GM18873 (cell line): ENCODE measurements at regions not wholly inside any gene's neighbourhood (a gene's known extent, or its start where the extent isn't known, plus 50 kb on each side); places are given as distances from the start of the nearest gene placed in this dataset.
"Not testable (repeated sequence)": the region's sequence is repeated elsewhere in the genome, so short reads cannot be mapped to it uniquely, and the experiment has no call there.

ENCODE experiments used
- ATAC-seq: cut with Tn5 transposase; IDR thresholded peaks from one replicate; pipeline ENCODE4 v1.9.1; 2021; ENCODE audit warnings: mild to moderate bottlenecking, moderate library complexity, moderate number of reproducible peaks; ENCODE audit not compliant: unreplicated experiment, low FRiP score

DNA sequence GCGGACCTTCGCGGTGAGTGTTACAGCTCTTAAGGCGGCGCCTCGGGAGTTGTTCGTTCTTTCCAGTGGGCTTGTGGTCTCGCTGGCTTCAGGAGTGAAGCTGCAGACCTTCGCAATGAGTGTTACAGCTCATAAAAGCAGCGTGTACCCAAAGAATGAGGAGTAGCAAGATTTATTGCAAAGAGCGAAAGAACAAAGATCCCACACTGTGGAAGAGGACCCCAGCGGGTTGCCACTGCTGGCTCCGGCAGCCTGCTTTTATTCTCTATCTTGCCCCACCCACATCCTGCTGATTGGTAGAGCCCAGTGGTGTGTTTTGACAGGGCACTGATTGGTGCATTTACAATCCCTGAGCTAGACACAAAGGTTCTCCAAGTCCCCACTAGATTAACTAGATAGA is 941.9 kb downstream of the C4orf33 start:
- not testable (repeated sequence) for ATAC-seq

DNA sequence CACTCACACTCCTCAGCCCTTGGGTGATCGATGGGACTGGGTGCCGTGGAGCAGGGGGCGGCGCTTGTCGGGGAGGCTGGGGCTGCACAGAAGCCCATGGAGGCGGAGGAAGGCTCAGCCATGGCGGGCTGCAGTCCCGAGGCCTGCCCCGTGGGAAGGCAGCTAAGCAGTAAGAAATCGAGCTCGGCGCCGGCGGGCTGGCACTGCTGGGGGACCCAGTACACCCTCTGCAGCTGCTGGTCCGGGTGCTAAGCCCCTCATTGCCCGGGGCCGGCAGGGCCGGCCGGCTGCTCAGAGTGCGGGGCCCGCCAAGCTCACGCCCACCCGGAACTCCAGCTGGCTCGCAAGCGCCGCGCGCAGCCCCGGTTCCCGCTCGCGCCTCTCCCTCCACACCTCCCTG is 942.6 kb downstream of the C4orf33 start:
- ATAC-seq: not testable (repeated sequence)

DNA sequence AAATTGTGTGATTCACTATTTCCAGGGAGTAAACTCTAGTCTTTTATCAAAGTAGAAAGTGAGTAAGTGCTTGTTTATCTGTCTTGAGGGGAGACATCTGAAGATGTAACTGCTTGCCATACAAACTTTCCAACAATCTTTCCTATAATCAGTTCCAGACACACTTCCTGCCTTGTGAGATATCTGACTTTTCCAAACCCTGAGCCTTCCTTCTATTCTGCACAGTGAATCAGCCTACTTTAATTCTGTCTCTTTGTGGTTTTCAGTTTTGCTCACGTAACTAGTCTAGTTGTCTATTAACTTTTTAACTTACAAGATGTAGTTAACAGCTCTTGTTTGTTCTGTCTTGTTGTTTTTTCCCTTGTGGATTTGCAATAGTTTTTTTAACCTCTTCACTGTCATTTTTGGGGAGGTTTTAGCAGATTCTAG is 947.8 kb downstream of the C4orf33 start:
- peak; percentile 88 for ATAC-seq

DNA sequence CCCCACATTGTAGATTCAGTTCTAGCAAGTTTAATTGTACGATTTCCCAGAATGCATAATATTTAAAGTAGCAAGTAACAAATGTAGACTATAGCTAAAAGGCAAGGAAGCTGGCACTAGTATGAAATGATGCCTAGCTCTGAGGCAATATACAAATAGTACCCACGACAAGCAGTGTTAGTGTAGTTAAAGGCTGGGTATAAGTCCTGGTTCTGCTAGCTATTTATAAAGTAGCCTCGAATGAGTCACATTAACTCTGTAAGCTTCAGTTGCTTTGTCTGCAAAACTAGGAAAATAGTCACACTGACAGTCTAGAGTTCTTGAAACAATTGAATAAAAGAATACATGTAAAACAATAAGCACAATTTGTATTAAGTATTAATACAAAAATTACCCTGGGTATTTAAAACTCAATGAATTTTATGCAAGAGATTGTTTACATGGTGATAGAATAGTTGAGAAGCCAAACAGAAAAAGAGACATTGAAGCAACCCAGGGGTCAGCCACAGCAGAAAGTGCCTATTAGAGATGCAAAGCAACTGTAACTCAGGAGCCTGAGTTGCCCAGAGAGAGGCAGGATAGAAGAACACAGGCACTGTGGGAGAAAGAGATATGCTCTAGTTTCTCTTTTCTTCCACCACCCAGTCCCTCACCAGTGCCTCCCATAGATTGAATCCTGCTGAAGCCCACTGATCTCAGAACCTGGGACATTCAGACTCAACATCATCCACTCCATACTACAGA is 949.0 kb downstream of the C4orf33 start:
- peak; percentile 45 for ATAC-seq

DNA sequence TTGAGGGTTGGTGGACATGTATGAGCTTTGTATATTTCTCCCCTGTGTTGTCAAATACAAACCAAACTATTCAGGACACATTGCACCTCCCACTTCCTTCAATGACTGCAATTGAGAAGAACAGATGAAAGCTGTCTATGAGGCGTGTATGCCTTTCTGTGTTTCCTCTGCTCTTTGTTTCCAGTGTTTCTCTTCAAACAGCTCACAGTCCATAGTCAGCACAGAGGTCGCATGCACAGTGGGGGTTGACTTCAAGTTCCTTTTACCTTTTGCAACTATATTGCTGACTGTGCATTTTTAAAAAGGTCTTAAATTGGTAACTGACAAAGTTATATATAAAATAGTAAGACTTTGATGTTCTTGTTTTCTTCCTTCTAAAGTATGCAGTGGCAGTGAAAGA is 957.8 kb downstream of the C4orf33 start:
- no peak for ATAC-seq

DNA sequence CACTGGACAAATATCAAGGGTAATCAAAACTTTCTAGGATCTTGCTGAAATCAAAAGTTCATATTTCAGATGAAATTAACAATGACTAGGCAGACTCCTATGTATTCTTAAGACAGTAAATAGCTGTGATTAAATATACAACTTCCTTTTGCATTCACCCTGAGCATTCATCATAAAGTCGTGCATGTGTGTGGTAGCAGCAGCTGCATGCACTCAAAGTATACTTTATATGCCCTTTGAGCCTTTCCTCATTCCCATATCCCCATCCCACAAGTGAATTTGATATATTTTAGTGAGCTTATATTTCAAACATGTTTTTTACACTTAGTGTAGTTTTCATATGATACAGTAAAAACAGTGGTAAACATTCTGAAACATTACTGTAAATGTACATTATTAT is 959.0 kb downstream of the C4orf33 start:
- no peak for ATAC-seq

DNA sequence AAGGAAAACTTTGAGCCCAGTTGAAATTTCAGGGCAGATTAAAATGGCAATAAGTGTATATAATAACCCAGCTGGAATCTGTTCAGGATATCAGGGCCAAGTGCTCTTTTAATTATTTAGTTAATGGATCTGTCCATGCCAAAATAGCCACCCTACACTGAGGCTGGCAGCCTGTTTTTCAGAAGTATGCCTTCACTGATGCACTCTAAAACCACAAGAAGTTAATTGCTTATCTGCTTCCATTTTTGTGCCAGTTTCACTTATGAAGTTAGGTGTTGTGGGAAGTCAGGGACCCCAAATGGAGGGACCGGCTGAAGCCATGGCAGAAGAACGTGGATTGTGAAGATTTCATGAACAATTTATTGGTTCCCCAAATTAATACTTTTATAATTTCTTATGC is 960.3 kb downstream of the C4orf33 start:
- no peak for ATAC-seq

DNA sequence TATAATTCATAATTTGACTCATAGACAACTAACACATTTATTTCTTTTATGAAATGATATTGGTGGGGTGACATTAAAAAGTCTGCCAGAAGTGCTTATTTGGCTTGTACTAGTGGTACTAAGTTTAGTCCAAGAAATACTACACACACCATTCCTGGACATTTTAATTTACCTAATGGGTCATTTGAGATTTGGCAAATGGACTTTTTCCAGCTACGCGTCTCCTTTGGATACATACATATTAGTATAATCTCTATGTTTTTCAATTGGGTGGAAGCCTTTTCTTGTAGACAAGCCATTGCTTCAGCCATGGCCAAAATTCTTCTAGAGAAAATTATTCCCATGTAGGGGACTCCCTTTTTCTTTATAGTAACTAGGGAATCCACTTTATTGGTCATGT is 968.5 kb downstream of the C4orf33 start:
- ATAC-seq: no peak

DNA sequence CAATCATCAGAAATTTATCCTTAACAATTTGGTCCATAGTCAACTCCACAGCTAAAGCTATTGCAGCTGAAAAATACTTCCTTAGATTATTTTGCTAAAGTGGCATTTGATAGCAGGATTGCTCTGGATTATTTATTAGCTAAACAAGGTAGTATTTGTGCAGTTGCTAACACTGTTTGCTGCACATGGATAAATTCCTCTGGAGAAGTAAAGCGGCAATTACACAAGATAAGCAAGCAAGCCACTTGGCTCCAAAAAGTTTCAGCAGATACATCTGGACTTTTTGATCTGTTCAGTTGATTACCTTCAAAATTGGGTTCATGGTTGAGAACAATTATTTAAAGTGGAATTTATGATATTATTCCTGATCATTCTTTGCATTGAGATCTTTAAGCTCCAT is 971.5 kb downstream of the C4orf33 start:
- ATAC-seq: no peak

DNA sequence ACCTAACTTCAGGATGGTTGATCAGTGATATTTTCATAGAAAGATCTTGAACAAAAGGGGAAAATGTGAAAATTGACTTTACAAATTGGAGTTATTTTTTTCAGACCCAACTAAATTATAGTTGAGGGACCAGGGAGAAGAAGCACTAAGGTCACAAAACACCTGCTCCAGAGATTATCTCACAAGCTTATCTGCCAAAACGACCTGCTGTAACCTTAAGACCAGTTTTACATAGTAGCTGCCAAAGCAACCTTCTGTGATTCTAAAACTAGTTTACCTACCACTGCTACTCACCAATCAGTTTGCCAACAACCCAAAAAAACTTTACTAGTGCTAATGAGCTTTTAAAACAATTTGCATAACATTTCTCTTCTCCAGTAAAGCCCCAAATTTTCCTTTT is 972.1 kb downstream of the C4orf33 start:
- no peak for ATAC-seq

DNA sequence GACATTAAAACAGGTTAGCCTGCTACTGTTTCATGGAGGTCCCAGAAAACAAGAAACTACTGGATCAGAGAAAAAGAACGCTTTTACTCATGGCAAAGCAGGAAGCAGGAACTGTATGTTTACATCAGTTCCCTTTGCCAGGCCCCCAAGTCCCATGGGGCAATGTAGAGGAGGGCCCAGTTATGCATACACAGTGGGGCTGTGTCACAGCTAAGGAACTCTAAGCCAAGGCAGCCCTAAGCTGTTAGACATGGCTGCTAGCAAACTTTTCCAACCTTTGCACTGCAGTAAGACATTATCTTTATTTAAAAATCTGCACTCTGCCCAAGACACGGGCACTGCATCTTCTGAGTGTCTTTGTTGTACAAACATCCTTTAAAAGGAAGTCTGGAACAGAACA is 975.8 kb downstream of the C4orf33 start:
- no peak for ATAC-seq

DNA sequence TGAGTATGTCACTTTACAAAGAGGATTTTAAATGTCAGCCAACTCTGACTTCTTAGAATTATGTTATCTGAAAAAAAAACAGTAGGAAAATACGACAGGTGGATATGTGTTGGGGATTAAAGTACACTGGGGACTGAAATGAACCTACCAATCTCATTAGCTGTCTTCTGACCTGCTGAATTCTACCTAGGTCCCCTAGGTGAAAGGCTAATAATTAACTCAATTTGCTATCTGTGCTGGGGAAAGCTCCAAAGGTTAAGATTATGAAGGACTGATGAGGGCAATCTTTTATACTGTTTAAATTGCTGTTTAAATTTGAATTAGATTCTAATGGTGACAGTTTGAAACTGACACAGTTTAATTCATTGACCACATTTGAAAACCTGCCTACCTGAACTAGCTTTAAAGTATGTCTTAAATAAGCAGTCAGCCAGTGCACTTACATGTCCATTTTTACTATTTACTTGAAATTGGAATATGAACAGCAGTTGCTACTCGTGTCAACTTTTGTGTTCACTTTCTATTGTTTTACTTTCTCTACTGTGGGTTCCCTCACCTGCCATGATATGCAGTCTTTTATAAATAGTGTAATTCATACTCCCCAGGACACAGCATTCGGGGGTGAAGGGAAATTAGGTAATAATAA is 977.3 kb downstream of the C4orf33 start:
- no peak for ATAC-seq

DNA sequence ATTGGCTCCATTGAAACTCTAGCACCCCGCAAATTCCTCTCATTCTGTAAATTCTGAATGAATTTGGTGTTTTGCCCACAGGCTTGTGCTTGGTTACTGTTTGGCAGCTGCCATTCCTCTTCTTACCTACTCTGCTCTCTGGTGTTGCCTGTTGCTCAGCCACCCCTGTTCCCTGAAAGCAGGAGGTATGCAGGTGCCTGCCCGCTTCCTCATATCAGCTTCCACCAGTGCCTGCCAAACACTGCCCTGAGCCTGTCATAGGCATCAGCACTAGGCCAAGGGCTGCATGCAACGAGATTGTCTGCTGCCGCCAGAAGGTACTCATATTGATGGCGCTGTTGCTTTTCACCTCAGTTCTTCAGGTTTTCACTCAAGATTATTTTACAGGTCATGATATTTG is 978.1 kb downstream of the C4orf33 start:
- no peak for ATAC-seq

DNA sequence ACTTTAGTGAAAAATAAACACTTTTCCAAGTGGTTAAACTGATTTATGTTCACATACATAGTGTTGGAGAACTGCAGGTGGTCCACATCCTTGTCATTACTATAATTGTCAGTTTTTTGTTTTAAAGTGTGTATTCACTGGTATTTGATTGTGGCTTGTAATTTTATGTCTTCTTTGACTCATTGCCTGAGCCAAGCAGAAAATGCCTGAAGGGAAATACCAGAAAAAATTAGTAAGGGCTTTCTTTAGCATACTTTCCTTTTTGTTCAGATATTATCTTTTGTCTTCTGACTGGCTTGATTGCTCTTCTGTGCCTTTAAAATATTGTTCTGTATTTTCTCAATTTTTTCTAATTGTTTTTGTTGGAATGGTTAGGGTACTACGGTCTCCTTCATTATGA is 981.3 kb downstream of the C4orf33 start:
- no peak for ATAC-seq

DNA sequence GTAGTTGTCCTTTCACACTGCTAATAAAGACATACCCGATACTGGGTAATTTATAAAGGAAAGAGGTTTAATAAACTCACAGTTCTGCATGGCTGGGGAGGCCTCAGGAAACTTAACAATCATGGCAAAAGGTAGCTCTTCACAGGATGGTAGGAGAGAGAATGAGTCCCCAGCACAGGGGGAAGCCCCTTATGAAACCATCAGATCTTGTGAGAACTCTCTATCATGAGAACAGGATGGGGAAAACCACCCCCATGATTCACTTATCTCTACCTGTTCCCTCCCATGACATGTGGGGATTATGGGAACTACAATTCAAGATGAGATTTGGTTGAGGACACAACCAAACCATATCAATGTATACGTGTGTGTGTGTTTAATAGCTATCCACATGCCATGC is 983.1 kb downstream of the C4orf33 start:
- ATAC-seq: not testable (repeated sequence)

DNA sequence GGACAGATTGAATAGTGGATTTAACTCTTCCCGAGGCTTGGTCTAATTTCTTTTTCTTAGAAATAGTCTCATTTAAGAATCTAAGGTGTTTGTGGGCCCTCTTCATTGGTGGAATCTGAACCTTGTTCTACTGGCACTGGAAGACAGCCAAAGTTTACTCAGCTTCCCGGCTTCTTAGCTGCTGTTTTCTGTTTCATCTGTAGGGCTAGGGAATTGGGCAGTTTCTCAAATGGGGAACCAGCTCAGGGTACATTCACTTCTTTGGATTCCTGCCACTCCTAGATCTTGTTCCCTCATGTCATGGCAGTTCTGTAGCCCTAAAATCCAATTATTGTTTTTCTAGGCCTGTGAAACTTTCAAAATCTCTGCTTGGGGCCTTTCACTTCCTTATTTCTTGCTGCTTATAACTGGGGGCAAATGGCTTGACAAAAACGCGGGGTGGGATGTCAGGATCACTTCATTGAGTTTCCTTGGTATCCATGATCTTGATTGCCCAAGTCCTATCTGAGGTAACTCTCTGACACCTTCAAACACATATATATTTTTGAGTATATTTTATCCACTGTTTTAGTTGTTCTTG is 985.0 kb downstream of the C4orf33 start:
- no peak for ATAC-seq

DNA sequence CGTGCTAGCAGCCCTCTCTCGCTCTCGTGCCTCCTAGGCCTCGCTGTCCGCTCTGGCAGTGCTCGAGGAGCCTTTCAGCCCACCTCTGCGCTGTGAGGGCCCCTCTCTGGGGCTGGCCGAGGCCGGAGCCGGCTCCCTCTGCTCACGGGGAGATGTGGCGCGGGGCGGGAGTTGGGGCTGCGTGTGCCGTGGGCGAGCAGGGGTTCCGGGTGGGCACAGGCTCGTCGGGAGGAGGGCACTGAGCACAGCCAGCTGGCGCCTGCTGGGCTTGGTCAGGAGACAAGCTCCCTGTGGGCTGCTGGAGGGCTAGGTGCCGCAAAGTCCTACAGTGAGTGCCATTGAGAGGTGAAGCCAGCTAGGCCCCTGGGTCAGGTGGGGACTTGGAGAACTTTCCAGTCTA is 994.5 kb downstream of the C4orf33 start:
- ATAC-seq: no peak

DNA sequence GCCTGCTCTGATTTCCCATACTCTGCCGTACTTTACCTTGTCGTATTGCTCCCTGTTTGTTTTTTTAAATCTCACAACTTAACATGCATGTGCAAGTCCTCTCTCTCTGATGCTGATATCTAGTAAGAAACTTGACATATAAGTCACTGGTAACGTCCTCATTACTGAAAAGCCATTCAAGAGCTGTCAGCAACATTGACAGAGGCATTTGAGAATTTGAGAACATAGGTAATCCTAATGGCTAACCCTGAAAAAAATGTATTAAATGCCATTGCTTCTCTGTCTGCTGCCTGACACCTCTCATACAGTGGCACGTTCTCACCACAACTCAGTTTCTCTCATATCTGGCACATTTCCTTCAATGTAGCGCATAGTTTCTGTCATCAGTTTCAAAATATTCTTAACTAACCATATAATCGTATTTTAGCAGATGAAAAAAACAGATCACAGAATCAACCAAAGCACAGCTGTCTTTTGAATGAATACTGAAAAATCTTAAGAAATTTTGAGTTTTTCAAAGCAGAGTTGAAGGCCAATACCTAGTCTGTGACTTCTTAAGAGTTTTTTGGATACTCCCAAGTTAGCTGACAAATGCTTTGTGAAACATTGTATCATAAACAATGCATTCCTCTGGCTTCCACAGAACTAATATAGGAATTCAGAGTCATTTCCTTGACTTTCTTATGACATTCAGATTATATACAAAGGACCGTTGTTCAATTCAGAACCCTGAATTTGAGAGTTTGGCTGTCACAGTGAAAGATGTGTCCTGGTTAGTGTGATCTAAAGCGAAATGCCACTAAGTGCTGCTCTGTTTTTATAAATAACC is 996.4 kb downstream of the C4orf33 start:
- ATAC-seq: no peak

DNA sequence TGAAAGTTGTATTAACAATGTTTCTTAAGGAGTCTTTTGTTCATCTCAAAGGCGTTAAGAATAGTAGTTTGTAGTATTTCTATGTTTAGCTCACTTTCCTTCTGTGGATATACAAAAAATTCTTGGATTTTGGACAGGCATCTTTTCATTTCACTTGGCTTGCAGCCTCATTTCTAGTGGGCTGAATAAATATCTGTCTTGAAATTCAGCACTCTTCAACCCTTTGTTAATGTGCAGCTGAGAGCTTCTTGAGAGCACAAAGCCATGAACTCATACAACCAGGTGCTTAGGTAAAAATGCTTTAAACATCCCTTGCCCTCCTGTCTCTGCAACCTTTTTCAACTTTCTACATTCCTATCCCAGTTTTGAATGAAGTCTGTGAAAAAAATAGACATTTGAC is 1003.2 kb downstream of the C4orf33 start:
- ATAC-seq: no peak

DNA sequence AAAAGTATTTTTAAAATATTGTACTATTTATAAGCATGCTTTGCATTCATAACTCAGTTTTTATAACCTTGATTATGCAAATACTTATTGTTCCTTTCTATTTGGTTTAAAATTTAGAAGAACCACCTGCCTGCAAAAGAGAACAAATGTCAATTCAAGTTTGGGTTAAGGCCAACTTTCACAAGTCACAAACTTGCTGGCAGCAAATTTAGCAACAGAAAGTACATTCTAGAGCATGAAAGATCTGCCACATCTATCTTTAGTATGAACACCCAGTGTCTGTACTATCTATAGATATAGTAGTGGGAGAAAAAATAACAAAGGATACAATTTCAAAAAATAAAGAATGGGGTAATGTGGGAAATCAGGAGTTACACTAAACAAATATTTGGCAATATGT is 1014.2 kb downstream of the C4orf33 start:
- no peak for ATAC-seq

DNA sequence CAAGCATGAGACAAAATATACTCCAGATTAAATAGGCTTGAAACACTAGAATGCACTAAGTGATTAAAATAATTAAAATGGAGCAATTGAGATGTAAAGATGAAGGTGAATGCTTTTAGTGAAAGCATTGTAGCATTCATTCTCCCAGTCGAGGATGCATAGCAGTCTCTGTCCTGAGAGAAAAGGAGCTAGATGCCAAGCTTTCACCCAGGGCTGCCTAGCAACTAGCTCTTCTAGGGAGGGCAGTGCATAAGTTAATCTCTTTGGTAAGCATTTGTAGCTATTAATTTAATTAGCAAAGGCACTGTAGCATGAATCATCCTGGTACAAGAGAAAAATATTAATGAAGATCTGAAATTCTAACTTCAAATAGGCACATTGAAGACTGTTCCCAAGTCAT is 1014.8 kb downstream of the C4orf33 start:
- no peak for ATAC-seq
